ACC112 (cell line): ENCODE measurements at regions not wholly inside any gene's neighbourhood (a gene's known extent, or its start where the extent isn't known, plus 50 kb on each side); places are given as distances from the start of the nearest gene placed in this dataset.
"Not testable (repeated sequence)": the region's sequence is repeated elsewhere in the genome, so short reads cannot be mapped to it uniquely, and the experiment has no call there.

ENCODE experiments used
- H2AFZ ChIP-seq: fragments of 200-600 bp; sonication (generic); one replicate; pipeline ENCODE4 v1.6.0; 2017; ENCODE audit warnings: antibody characterized with exemption, low read length; ENCODE audit not compliant: unreplicated experiment
- H3K27ac ChIP-seq: fragments of 200-600 bp; sonication (generic); 2 replicates; pipeline ENCODE4 v1.5.1; 2014; ENCODE audit warnings: low read depth, mild to moderate bottlenecking, antibody characterized with exemption, low read length, moderate library complexity
- H3K27me3 ChIP-seq: fragments of 200-600 bp; sonication (generic); 2 replicates; pipeline ENCODE4 v1.6.1; 2014; ENCODE audit warnings: mild to moderate bottlenecking, antibody characterized with exemption, low read length, moderate library complexity, mixed read lengths; ENCODE audit not compliant: insufficient read depth
- H3K36me3 ChIP-seq: fragments of 200-600 bp; sonication (generic); 2 replicates; pipeline ENCODE4 v1.6.1; 2016; ENCODE audit warnings: mild to moderate bottlenecking, antibody characterized with exemption, low read length, moderate library complexity, mixed read lengths; ENCODE audit not compliant: insufficient read depth
- H3K4me1 ChIP-seq: fragments of 200-600 bp; sonication (generic); one replicate; pipeline ENCODE4 v1.6.1; 2016; ENCODE audit warnings: low read length, mixed read lengths; ENCODE audit not compliant: insufficient read depth, unreplicated experiment, control insufficient read depth
- H3K4me3 ChIP-seq: fragments of 200-600 bp; sonication (generic); 2 replicates; pipeline ENCODE4 v1.5.1; 2014; ENCODE audit warnings: mild to moderate bottlenecking, low read depth, low read length
- H3K79me2 ChIP-seq: fragments of 200-600 bp; sonication (generic); one replicate; pipeline ENCODE4 v1.6.0; 2016; ENCODE audit warnings: low read length; ENCODE audit not compliant: control insufficient read depth, unreplicated experiment, insufficient read depth

DNA sequence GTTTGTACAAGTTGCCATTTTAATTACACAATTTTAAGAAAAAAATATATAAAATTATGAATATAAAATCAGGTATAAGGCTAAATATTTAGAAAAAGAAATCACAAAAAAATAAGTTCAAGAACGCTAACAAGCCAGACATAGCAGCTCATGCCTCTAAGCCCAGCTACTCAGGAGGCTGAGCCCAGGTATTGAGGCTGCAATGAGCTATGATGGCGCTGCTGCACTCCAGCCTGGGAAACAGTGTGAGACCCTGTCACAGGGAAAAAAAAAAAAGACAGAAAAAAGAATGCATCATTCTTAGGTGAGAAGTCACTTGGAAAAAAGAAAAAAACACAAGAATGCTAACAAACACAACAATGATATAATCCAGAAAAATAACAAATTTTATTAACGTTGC, 112.3 kb upstream of the PRDX6 start:
- Histone ChIP-seq H3K36me3 (no peaks in the 10 kb centered on the region), H2AFZ (no peak overlapping the region), H3K4me3 (no peak overlapping the region), H3K4me1 (no peaks in the 10 kb centered on the region), H3K27ac (no peak overlapping the region), H3K79me2 (no peaks in the 10 kb centered on the region), H3K27me3 (no peaks in the 10 kb centered on the region)

DNA sequence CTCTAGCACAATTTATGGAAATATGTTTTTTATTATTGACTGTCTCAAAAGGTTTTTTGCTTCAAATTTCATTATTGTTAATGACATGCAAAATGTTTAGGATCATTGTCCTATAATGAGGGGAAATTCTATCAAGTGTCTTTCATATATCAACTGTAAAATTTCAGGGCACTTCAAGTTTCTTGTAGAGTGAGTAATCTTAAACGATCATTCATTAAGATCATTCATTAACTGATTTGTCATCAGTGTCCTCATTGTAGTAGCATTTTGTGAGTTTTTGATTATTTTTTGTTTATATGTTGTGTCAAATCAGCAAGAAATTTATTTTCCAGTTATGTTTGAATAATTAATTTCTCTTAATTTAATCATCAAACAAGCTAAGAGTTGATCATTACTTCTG, 111.8 kb upstream of the PRDX6 start:
- Histone ChIP-seq H3K4me3 (no peak overlapping the region), H3K27me3 (no peaks in the 10 kb centered on the region), H3K27ac (no peak overlapping the region), H3K4me1 (no peaks in the 10 kb centered on the region), H2AFZ (no peak overlapping the region), H3K79me2 (no peaks in the 10 kb centered on the region), H3K36me3 (no peaks in the 10 kb centered on the region)

DNA sequence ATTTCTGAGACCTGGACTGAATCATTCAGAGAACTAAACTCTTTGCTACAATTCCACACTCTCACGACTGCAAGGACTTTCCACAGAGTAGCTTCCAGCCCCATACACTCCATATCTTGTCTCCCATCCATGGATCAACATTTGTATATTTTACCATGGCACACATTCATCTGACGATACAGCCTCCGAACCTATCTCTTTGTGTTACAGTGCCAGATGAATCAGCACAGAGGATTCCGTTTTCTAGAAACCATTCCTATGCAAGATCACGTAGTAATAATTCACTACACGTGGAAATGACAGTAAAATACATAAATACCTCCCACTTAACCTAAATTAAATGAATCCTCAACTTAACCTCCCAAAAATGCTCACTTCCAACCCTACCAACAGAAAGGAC, 110.0 kb upstream of the PRDX6 start:
- Histone ChIP-seq H3K79me2 (no peaks in the 10 kb centered on the region), H3K4me3 (no peak overlapping the region), H3K27me3 (no peaks in the 10 kb centered on the region), H3K36me3 (no peaks in the 10 kb centered on the region), H3K27ac (no peak overlapping the region), H2AFZ (no peak overlapping the region), H3K4me1 (no peaks in the 10 kb centered on the region)

DNA sequence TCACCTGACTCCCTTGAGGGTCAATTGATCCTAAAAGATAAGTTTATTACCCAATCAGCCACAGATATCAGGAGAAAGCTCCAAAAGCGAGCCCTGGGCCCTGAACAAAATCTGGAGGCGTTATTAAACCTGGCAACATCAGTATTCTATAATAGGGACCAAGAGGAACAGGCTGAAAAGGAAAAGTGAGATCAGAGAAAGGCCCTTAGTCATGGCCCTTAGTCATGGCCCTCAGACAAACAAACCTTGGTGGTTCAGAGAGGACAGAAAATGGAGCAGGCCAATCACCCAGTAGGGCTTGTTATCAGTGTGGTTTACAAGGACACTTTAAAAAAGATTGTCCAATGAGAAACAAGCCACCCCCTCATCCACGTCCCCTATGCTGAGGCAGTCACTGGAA, 106.5 kb upstream of the PRDX6 start:
- H3K4me1 ChIP-seq, H3K27ac ChIP-seq, H3K79me2 ChIP-seq, H3K4me3 ChIP-seq, H3K27me3 ChIP-seq, H2AFZ ChIP-seq, H3K36me3 ChIP-seq: not testable (repeated sequence)

DNA sequence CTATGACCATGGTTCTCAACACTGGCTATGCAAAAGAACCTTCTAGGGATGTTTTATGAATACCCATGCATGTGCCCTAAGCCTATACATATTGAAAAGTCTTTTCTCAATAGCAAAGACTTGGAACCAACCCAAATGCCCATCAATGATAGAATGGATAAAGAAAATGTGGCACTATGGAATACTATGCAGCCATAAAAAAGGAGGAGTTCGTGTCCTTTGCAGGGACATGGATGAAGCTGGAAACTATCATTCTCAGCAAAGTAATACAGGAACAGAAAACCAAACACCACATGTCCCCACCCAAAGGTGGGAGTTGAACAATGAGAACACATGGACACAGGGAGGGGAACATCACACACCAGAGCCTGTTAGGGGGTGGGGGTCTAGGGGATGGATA, 101.1 kb upstream of the PRDX6 start:
- H3K36me3 ChIP-seq, H2AFZ ChIP-seq, H3K27ac ChIP-seq, H3K79me2 ChIP-seq, H3K4me1 ChIP-seq, H3K27me3 ChIP-seq, H3K4me3 ChIP-seq: not testable (repeated sequence)

DNA sequence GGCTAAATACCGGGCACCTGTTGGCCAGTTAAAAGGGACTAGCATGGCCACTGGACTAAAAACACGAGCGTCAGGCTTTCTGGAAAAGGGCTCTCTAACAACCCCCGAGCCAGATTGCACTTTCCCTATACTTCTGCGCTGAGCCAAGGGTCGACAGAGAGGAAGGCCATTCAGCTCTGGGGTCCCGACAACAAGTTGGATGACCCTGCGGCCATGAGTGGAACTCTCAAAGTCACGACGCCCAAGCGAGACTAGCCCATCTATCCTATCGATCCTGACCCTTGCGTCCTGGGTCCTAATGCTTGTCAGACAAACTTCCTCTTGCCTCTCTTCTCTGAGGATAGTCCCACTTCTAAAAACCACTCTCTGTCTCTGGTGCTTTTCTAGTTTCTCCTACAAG, 99.9 kb upstream of the PRDX6 start:
- no peak overlapping the region for H3K4me3 ChIP-seq
- H3K27me3 ChIP-seq, result no peaks in the 10 kb centered on the region
- H3K27ac ChIP-seq, result no peak overlapping the region
- no peak overlapping the region for H2AFZ ChIP-seq
- H3K36me3 ChIP-seq, result no peaks in the 10 kb centered on the region
- no peaks in the 10 kb centered on the region for H3K4me1 ChIP-seq
- no peaks in the 10 kb centered on the region for H3K79me2 ChIP-seq

DNA sequence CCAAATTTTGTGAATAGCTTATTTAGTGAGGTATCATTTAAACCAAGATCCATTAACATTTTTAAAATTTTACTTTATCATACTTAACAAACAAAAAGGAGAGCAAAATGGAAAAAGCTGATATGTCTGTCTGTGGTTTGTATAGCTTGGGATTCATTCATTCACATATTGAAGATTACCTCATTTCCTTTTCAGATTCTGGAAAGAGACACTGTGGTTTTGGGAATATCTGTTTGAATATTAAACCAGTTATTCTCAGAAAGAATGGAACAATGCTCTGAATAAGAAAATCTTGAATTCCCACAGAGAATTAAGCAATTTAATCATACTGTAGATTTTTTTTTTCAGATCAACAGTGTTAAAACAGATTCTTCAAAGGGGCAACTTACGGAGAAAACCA, 93.8 kb upstream of the PRDX6 start:
- H2AFZ ChIP-seq, result no peak overlapping the region
- no peaks in the 10 kb centered on the region for H3K79me2 ChIP-seq
- no peaks in the 10 kb centered on the region for H3K27me3 ChIP-seq
- H3K4me3 ChIP-seq, result no peak overlapping the region
- no peaks in the 10 kb centered on the region for H3K4me1 ChIP-seq
- H3K27ac ChIP-seq, result no peak overlapping the region
- no peaks in the 10 kb centered on the region for H3K36me3 ChIP-seq

DNA sequence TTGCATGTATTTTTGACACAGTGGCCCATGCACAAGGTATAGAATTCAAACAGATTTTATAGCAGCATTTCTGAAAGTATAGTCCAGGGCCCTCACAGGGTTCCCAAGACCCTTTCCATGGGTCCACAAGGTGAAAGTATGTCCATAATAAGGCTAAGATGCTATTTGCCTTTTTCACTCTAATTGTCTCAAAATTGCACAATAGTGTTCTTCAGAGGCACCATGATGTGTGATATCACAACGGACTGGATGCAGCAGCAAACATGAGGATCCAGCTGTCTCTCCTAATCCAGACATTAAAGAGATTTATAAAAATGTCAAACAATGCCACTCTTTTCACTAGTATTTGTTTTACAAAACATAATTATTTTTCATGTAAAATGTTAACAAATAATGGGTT, 88.8 kb upstream of the PRDX6 start:
- Histone ChIP-seq H2AFZ (no peak overlapping the region), H3K27me3 (no peaks in the 10 kb centered on the region), H3K36me3 (no peaks in the 10 kb centered on the region), H3K4me3 (no peak overlapping the region), H3K27ac (no peak overlapping the region), H3K79me2 (no peaks in the 10 kb centered on the region), H3K4me1 (peaks cover 12% of the 10 kb centered on the region)

DNA sequence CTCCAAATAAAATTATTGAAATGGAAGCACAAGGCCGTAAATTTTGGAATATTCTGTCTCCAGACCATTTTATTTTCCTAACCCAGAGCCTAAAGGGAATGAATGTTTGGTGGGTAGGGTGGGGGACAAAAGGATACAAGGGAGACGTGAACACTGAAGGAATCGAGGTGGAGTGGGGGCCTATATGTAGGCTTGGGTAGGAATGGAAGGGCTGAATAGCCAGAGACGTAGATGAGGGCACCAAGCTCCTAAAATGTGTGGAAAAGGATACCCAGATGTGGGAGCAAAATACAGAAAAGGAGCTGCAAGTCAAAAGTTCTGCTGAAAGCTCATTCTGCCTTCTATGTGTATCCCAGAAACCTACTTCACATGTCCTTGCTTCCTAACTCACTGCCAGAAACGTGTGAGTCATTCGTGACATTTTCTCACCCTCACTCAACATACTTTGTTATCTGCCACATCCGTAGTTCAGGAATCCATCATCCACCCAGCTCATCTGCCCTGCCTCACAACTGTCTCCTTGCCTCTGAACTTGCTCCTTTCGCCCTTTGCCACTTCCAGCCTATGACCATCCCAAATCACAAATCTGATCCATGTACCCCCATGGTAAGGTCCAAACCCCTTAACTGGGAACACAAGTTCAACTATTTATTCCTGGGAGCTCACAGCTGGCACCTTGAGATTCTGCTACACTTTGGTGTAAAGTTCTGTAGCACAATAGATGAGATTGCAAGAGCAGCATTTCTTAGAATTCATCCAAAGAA, 84.1 kb upstream of the PRDX6 start:
- peaks cover 23% of the 10 kb centered on the region for H3K4me1 ChIP-seq
- H3K36me3 ChIP-seq, result no peaks in the 10 kb centered on the region
- peak overlapping the region; percentile 95 for H3K27ac ChIP-seq
- H2AFZ ChIP-seq, result no peak overlapping the region
- no peaks in the 10 kb centered on the region for H3K79me2 ChIP-seq
- H3K27me3 ChIP-seq, result no peaks in the 10 kb centered on the region
- peak overlapping the region; percentile 46; the same call in 1 of the 2 replicates for H3K4me3 ChIP-seq

DNA sequence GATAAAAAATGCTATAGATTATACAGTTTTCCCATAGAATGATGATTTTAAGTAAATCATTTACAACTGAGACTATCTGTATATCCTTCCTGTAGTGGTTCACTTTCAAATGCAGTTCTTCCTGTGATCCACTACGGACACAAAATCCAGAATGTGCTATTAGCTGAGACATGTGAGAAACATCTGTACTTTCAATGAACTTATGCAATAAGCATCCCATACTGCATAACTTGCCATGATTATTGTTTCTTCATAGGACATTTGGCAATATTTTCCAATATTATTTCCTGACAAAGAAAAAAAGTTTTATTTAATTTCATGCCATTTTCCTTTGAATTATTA, 83.5 kb upstream of the PRDX6 start:
- peaks cover 23% of the 10 kb centered on the region for H3K4me1 ChIP-seq
- H3K79me2 ChIP-seq, result no peaks in the 10 kb centered on the region
- no peaks in the 10 kb centered on the region for H3K36me3 ChIP-seq
- no peaks in the 10 kb centered on the region for H3K27me3 ChIP-seq
- H3K4me3 ChIP-seq, result peak overlapping the region; percentile 46; the same call in 1 of the 2 replicates
- H3K27ac ChIP-seq, result peak overlapping the region; percentile 95
- H2AFZ ChIP-seq, result no peak overlapping the region

DNA sequence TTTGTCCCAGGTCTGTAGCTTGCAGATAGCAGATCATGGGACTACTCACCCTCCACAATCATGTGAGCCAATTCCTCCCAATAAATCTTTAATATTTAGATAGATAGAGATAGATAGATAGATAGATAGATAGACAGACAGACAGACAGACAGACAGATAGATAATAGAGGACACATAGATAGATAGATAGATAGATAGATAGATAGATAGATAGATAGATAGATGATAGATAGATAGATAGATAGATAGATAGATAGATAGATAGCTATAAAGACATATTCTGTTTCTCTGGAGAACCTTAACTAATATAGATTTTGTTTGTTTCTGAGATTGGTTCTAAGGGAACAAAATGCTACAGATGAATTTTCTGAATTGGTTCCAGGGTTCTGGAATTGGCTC, 82.3 kb upstream of the PRDX6 start:
- Histone ChIP-seq H3K4me1 (peaks cover 23% of the 10 kb centered on the region), H3K27ac (peak overlapping the region; percentile 95; the same call in 1 of the 2 replicates)
- H3K36me3 ChIP-seq, H3K4me3 ChIP-seq, H3K79me2 ChIP-seq, H2AFZ ChIP-seq, H3K27me3 ChIP-seq: not testable (repeated sequence)
